Heart left ventricle (tissue), 13 donors: ENCODE measurements at regions not wholly inside any gene's neighbourhood (a gene's known extent, or its start where the extent isn't known, plus 50 kb on each side); places are given as distances from the start of the nearest gene placed in this dataset.

ENCODE experiments used
- POLR2A ChIP-seq, 2 donors: fragments of 450-650 bp; IDR thresholded peaks; one replicate each; pipeline ENCODE4 v1.6.1; 2017; ENCODE audit warnings: antibody characterized with exemption in 2 of 2, mild to moderate bottlenecking in 2 of 2, moderate library complexity in 2 of 2
- TF ChIP-seq, protein P1 (sequence below), 12 donors: fragments of 200-600 bp; sonication (generic) in 4 of 12; IDR thresholded peaks; one replicate each; pipeline versions ENCODE4 v1.5.0 to v1.8.0; 2018 to 2022; ENCODE audit warnings: antibody characterized with exemption in 12 of 12, mild to moderate bottlenecking in 5 of 12
- donor health status: ischemic (EF 13 %, LVEDD 7.1; RV severe dilation, severe dysfunction).
- donor health status: DM: no; HTN: yes; CAD: no.
- donor health status: DM: no; HTN: no; CAD: no.
- donor health status: ischemic (EF 25% LVEDD 6.9; RV normal size, moderate dysfunction).
- donor health status: ischemic (EF 25% LVEDD 5.7; RV mildly dilated, moderate dysfunction).
- donor health status: ischemic (EF 35%, LVEDD 5.7; RV mildly dilated, moderate dysfunction).
- donor health status: nonischemic (EF 11% LVEDD 7.7; RV severe dilation, severe dysfunction).
- donor health status: DM: yes; HTN: yes; CAD: no.
- donor health status: PGD.
- donor health status: ischemic (EF 29% LVEDD 5.4; RV normal size, mild dysfunction).
- donor health status: nonischemic (EF 23%, LVEDD 6.1; RV moderate dilation, normal function).

GRCh38 chr19:13610039-13610691 lies 103.9 kb upstream of the CACNA1A start:
- TF ChIP-seq, protein P1, sequence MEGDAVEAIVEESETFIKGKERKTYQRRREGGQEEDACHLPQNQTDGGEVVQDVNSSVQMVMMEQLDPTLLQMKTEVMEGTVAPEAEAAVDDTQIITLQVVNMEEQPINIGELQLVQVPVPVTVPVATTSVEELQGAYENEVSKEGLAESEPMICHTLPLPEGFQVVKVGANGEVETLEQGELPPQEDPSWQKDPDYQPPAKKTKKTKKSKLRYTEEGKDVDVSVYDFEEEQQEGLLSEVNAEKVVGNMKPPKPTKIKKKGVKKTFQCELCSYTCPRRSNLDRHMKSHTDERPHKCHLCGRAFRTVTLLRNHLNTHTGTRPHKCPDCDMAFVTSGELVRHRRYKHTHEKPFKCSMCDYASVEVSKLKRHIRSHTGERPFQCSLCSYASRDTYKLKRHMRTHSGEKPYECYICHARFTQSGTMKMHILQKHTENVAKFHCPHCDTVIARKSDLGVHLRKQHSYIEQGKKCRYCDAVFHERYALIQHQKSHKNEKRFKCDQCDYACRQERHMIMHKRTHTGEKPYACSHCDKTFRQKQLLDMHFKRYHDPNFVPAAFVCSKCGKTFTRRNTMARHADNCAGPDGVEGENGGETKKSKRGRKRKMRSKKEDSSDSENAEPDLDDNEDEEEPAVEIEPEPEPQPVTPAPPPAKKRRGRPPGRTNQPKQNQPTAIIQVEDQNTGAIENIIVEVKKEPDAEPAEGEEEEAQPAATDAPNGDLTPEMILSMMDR (IDR thresholded peaks at IDR 0.05), result no peak
- no peak for TF ChIP-seq POLR2A (IDR thresholded peaks at IDR 0.05)
